IMR-90 (cell line): ENCODE measurements at regions not wholly inside any gene's neighbourhood (a gene's known extent, or its start where the extent isn't known, plus 50 kb on each side); places are given as distances from the start of the nearest gene placed in this dataset.

Source experiments
- ATAC-seq: fragments of 200-7000 bp; cut with Tn5 transposase; 2 replicates; pipeline ENCODE4 v1.9.1; 2020; ENCODE audit warnings: low read depth, mild to moderate bottlenecking, moderate library complexity
- BruUV-seq: library from RNA; stranded (reverse); fragments of 400-500 nt; replicated peaks from 2 replicates; lab custom pipeline; 2021; lab: Mats Ljungman, UMichigan
- CTCF ChIA-PET: fragments of 300-600 bp; formaldehyde crosslinking; extraction: SDS; loops from one replicate; lab custom pipeline; 2021; ENCODE audit warnings: antibody characterized with exemption; lab: Yijun Ruan, JAX
- POLR2A ChIA-PET: fragments of 300-600 bp; sonication (Branson Sonifier 250); formaldehyde crosslinking; loops from one replicate; lab custom pipeline; 2022; ENCODE audit warnings: antibody characterized with exemption; ENCODE audit not compliant: unreplicated experiment; lab: Charles Lee
- DNase-seq: peaks from one replicate; pipeline ENCODE4 v3.0.0; 2013
- H2AFZ ChIP-seq: replicated peaks from 2 replicates; pipeline ENCODE3; 2013; ENCODE audit warnings: low read length, mild to moderate bottlenecking; ENCODE audit not compliant: poor library complexity
- H2AK5ac ChIP-seq: 2 replicates; pipeline ENCODE4 v1.6.1; 2013; ENCODE audit warnings: low read depth, low read length, inconsistent platforms
- H2AK9ac ChIP-seq: replicated peaks from 2 replicates; pipeline ENCODE3; 2013; ENCODE audit warnings: mild to moderate bottlenecking, low read depth, low read length, moderate library complexity; ENCODE audit not compliant: poor library complexity
- H2BK120ac ChIP-seq: 2 replicates; pipeline ENCODE4 v1.6.1; 2013; ENCODE audit warnings: low read depth, low read length, inconsistent platforms
- H2BK15ac ChIP-seq: 3 replicates; pipeline ENCODE4 v1.6.1; 2013; ENCODE audit warnings: low read depth, low read length, inconsistent platforms
- H2BK20ac ChIP-seq: 2 replicates; pipeline ENCODE4 v1.6.1; 2013; ENCODE audit warnings: low read depth, mild to moderate bottlenecking, inconsistent platforms, low read length, moderate library complexity
- H2BK5ac ChIP-seq: 2 replicates; pipeline ENCODE4 v1.6.1; 2013; ENCODE audit warnings: mild to moderate bottlenecking, low read depth, low read length, inconsistent platforms; ENCODE audit not compliant: poor library complexity, severe bottlenecking
- H3K14ac ChIP-seq: replicated peaks from 2 replicates; pipeline ENCODE4 v1.6.1; 2013; ENCODE audit warnings: low read depth, low read length, inconsistent platforms
- H3K18ac ChIP-seq: 2 replicates; pipeline ENCODE4 v1.6.1; 2013; ENCODE audit warnings: low read depth, low read length, control low read depth
- H3K23ac ChIP-seq: 2 replicates; pipeline ENCODE4 v1.6.1; 2013; ENCODE audit warnings: low read depth, low read length, inconsistent platforms
- H3K27ac ChIP-seq: 2 replicates; pipeline ENCODE4 v1.5.1; 2013; ENCODE audit warnings: mild to moderate bottlenecking, control low read depth, low read length; ENCODE audit not compliant: insufficient read depth
- H3K27me3 ChIP-seq: 2 replicates; pipeline ENCODE4 v1.6.1; 2013; ENCODE audit warnings: low read length; ENCODE audit not compliant: control insufficient read depth, insufficient read depth
- H3K36me3 ChIP-seq: 2 replicates; pipeline ENCODE4 v1.6.1; 2013; ENCODE audit warnings: low read length, mixed read lengths; ENCODE audit not compliant: control insufficient read depth, insufficient read depth
- H3K4ac ChIP-seq: 2 replicates; pipeline ENCODE4 v1.6.1; 2013; ENCODE audit warnings: low read depth, low read length, inconsistent platforms
- H3K4me1 ChIP-seq: 2 replicates; pipeline ENCODE4 v1.6.1; 2013; ENCODE audit warnings: low read length, mixed read lengths; ENCODE audit not compliant: control insufficient read depth, insufficient read depth
- H3K4me2 ChIP-seq: 2 replicates; pipeline ENCODE4 v1.6.1; 2013; ENCODE audit warnings: low read depth, mild to moderate bottlenecking, control low read depth, low read length, moderate library complexity
- H3K4me3 ChIP-seq: 2 replicates; pipeline ENCODE4 v1.5.1; 2013; ENCODE audit warnings: low read depth, mild to moderate bottlenecking, control low read depth, low read length, moderate library complexity; ENCODE audit not compliant: insufficient read depth
- H3K56ac ChIP-seq: 2 replicates; pipeline ENCODE4 v1.6.1; 2013; ENCODE audit warnings: low read length, inconsistent platforms; ENCODE audit not compliant: insufficient read depth; ENCODE audit errors: extremely low read depth
- H3K79me1 ChIP-seq, 2 experiments: 2 replicates each; pipeline ENCODE4 v1.6.1; 2013; ENCODE audit warnings: low read length in 2 of 2, inconsistent platforms in 1 of 2, low read depth in 1 of 2
- H3K9ac ChIP-seq: 2 replicates; pipeline ENCODE4 v1.6.1; 2013; ENCODE audit warnings: low read depth, low read length, control low read depth
- H3K9me1 ChIP-seq: 2 replicates; pipeline ENCODE4 v1.6.1; 2013; ENCODE audit warnings: low read length, inconsistent platforms; ENCODE audit not compliant: insufficient read depth
- H3K9me3 ChIP-seq: 2 replicates; pipeline ENCODE4 v1.6.1; 2013; ENCODE audit warnings: low read length; ENCODE audit not compliant: control insufficient read depth, insufficient read depth
- H4K20me1 ChIP-seq: 2 replicates; pipeline ENCODE4 v1.6.1; 2013; ENCODE audit warnings: low read length, inconsistent platforms; ENCODE audit not compliant: insufficient read depth
- H4K5ac ChIP-seq: 2 replicates; pipeline ENCODE4 v1.6.1; 2013; ENCODE audit warnings: mild to moderate bottlenecking, low read depth, low read length, control low read depth
- H4K8ac ChIP-seq, 2 experiments: 2 replicates each; pipeline ENCODE4 v1.6.1; 2013; ENCODE audit warnings: low read depth in 2 of 2, low read length in 2 of 2, control low read depth in 1 of 2, inconsistent platforms in 1 of 2
- H4K91ac ChIP-seq: 2 replicates; pipeline ENCODE4 v1.6.1; 2013; ENCODE audit warnings: low read depth, low read length, inconsistent platforms; ENCODE audit not compliant: insufficient read depth
- WGBS, 2 experiments: methylation state at CpG; one replicate each; pipeline versions ENCODE4 v1.1.5 to v1.1.7; 2013; ENCODE audit warnings: missing lambda C conversion rate in 2 of 2; ENCODE audit not compliant: insufficient read length in 1 of 2; ENCODE audit errors: extremely low coverage in 2 of 2; 5-methylcytosine and 5-hydroxymethylcytosine counted together
- dilution Hi-C: fragments of 300-500 bp; cut with HindIII; formaldehyde crosslinking; loops from one replicate; pipeline ENCODE4 v1.14.3; 2018; ENCODE audit warnings: low sequenced_read_pairs; ENCODE audit not compliant: unreplicated experiment
- in situ Hi-C: fragments of 300-500 bp; cut with MboI; formaldehyde crosslinking; loops from 3 replicates; pipeline ENCODE4 v1.14.3; 2019; ENCODE audit warnings: low sequenced_read_pairs, inconsistent platforms, mixed read lengths
- intact Hi-C: fragments of 100-400 bp; cut with micrococcal nuclease; formaldehyde crosslinking; loops from 2 replicates; pipeline ENCODE4 v1.10.0; 2022
- TF ChIP-seq, protein P1 (sequence below): fragments of 150-350 bp; IDR thresholded peaks from 2 replicates; pipeline ENCODE4 v1.6.1; 2017; ENCODE audit warnings: mild to moderate bottlenecking, antibody characterized with exemption, low read length, low read depth

DNA sequence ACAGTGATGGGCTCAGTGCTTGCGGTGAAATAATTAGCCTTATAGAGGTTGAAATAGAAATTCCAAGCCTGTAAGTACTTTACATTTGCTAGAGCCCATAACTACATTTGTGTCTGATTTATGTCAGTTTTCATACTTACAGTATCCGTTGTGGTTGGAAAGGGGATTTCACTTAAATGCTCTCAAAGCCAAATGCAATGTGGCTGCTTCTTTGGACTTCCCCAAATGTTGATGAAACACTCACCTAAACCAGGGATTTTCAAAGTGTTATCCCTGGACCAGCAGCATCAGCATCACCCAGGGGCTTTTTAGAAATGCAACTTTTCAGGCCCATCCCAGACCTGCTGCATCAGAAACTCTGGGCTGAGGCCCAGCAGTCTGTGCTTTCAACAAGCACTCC is 378.7 kb downstream of the MCTP2 start:
- no peak overlapping the region for H3K9ac ChIP-seq
- H3K23ac ChIP-seq = no peak overlapping the region
- no peak overlapping the region for H3K56ac ChIP-seq
- no peak overlapping the region for H2AFZ ChIP-seq
- no peak overlapping the region for H4K5ac ChIP-seq
- H3K4me3 ChIP-seq = no peak overlapping the region
- H3K79me1 ChIP-seq = no peaks in the 10 kb centered on the region
- H2BK120ac ChIP-seq = no peak overlapping the region
- no peaks in the 10 kb centered on the region for H3K27me3 ChIP-seq
- H4K8ac ChIP-seq = no peak overlapping the region
- no peak for DNase-seq
- H2BK15ac ChIP-seq = no peak overlapping the region
- H4K20me1 ChIP-seq = no peaks in the 10 kb centered on the region
- in situ Hi-C loops (no loop called here), intact Hi-C loops (no loop called here), dilution Hi-C loops (no loop called here)
- H3K18ac ChIP-seq = no peak overlapping the region
- no peaks in the 10 kb centered on the region for H3K9me1 ChIP-seq
- H3K36me3 ChIP-seq = no peaks in the 10 kb centered on the region
- no peak overlapping the region for H3K4me2 ChIP-seq
- ChIA-PET POLR2A (no interaction called here), CTCF (no interaction called here)
- no TSS peak for BruUV-seq
- no CpG with 5 or more reads among the region's 2 CpGs for WGBS, 2 experiments
- H3K4ac ChIP-seq = no peak overlapping the region
- peaks cover 20% of the 10 kb centered on the region for H3K9me3 ChIP-seq
- H2AK9ac ChIP-seq = no peak overlapping the region
- ATAC-seq = no peak
- TF ChIP-seq, protein P1, sequence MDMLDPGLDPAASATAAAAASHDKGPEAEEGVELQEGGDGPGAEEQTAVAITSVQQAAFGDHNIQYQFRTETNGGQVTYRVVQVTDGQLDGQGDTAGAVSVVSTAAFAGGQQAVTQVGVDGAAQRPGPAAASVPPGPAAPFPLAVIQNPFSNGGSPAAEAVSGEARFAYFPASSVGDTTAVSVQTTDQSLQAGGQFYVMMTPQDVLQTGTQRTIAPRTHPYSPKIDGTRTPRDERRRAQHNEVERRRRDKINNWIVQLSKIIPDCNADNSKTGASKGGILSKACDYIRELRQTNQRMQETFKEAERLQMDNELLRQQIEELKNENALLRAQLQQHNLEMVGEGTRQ = no peak
- H2BK20ac ChIP-seq = no peak overlapping the region
- no peak overlapping the region for H4K91ac ChIP-seq
- no peaks in the 10 kb centered on the region for H3K4me1 ChIP-seq
- H3K14ac ChIP-seq = no peak overlapping the region
- H2BK5ac ChIP-seq = no peak overlapping the region
- no peak overlapping the region for H3K27ac ChIP-seq
- H2AK5ac ChIP-seq = no peak overlapping the region
